Testis (tissue), 2 donors: ENCODE measurements at regions not wholly inside any gene's neighbourhood (a gene's known extent, or its start where the extent isn't known, plus 50 kb on each side); places are given as distances from the start of the nearest gene placed in this dataset.

Experiments used
- DNase-seq: peaks from one replicate; pipeline ENCODE4 v3.0.0-alpha.2; 2019
- H3K27ac ChIP-seq, 2 donors: fragments of 200-600 bp; sonication (generic); one replicate each; pipeline ENCODE4 v1.5.1; 2019
- H3K27me3 ChIP-seq: fragments of 200-600 bp; sonication (generic); one replicate; pipeline ENCODE4 v1.5.1; 2019
- H3K36me3 ChIP-seq: fragments of 200-600 bp; sonication (generic); one replicate; pipeline ENCODE4 v1.5.1; 2017; ENCODE audit warnings: low read depth; ENCODE audit errors: missing control alignments
- H3K4me1 ChIP-seq: fragments of 200-600 bp; sonication (generic); one replicate; pipeline ENCODE4 v1.5.1; 2019
- H3K4me3 ChIP-seq, 2 donors: fragments of 200-600 bp; sonication (generic); one replicate each; pipeline ENCODE4 v1.5.1; 2017 to 2019
- H3K9me3 ChIP-seq: fragments of 200-600 bp; sonication (generic); one replicate; pipeline ENCODE4 v1.5.1; 2017
- CTCF ChIP-seq, 3 experiments: fragments of 450-650 bp in 2 of 3; fragments of 200-600 bp in 1 of 3; sonication (generic) in 1 of 3; IDR thresholded peaks; one replicate each; pipeline ENCODE4 v1.5.1; 2016 to 2019; ENCODE audit warnings: antibody characterized with exemption in 3 of 3, mild to moderate bottlenecking in 2 of 3, moderate library complexity in 1 of 3
- POLR2A ChIP-seq: fragments of 450-650 bp; IDR thresholded peaks from one replicate; pipeline ENCODE4 v1.6.1; 2017; ENCODE audit warnings: antibody characterized with exemption, mild to moderate bottlenecking, moderate library complexity
- WGBS, 2 donors: methylation state at CpG; one replicate each; pipeline ENCODE4 v1.1.5; 2018; 5-methylcytosine and 5-hydroxymethylcytosine counted together
- intact Hi-C: fragments of 100-400 bp; cut with DNase I; formaldehyde crosslinking; loops from one replicate; pipeline ENCODE4 v1.15.1; 2023; ENCODE audit warnings: low total_unique reads

GRCh38 chr14:82776958-82777357 is 1243.3 kb upstream of the SEL1L start:
- Histone ChIP-seq H3K27me3 (no peaks in the 10 kb centered on the region), H3K9me3 (no peaks in the 10 kb centered on the region), H3K36me3 (no peaks in the 10 kb centered on the region), H3K27ac (no peak overlapping the region), H3K4me1 (no peaks in the 10 kb centered on the region), H3K4me3 (no peak overlapping the region)
- 90 to 100% methylated on average over 1 of the region's 1 CpG for WGBS, 2 donors
- intact Hi-C loops = no loop called here
- TF ChIP-seq POLR2A = no peak
- no peak for TF ChIP-seq CTCF (IDR thresholded peaks at IDR 0.05)
- DNase-seq = no peak

- H3K36me3 ChIP-seq = no peaks in the 10 kb centered on the region
- no peaks in the 10 kb centered on the region for H3K4me1 ChIP-seq
- DNase-seq = no peak
- TF ChIP-seq POLR2A (no peak), CTCF (IDR thresholded peaks at IDR 0.05) (no peak)
- H3K4me3 ChIP-seq = no peak overlapping the region
- H3K9me3 ChIP-seq = no peaks in the 10 kb centered on the region
- no peaks in the 10 kb centered on the region for H3K27me3 ChIP-seq
- intact Hi-C loops = no loop called here
- H3K27ac ChIP-seq = no peak overlapping the region
- 59 to 67% methylated on average over 1 of the region's 1 CpG for WGBS, 2 donors
Observed at GRCh38 chr14:82778008-82778590, 1244.4 kb upstream of the SEL1L start.

GRCh38 chr14:82778601-82779000 is 1244.9 kb upstream of the SEL1L start:
- DNase-seq = no peak
- no peak overlapping the region for H3K27ac ChIP-seq
- H3K36me3 ChIP-seq = no peaks in the 10 kb centered on the region
- no peaks in the 10 kb centered on the region for H3K9me3 ChIP-seq
- WGBS, 2 donors = 55 to 59% methylated on average over 3 of the region's 3 CpGs
- H3K4me1 ChIP-seq = no peaks in the 10 kb centered on the region
- intact Hi-C loops = no loop called here
- H3K4me3 ChIP-seq = no peak overlapping the region
- TF ChIP-seq POLR2A (no peak), CTCF (IDR thresholded peaks at IDR 0.05) (no peak)
- no peaks in the 10 kb centered on the region for H3K27me3 ChIP-seq

GRCh38 chr14:82779301-82779700 is 1245.6 kb upstream of the SEL1L start:
- no peak for DNase-seq
- Histone ChIP-seq H3K9me3 (no peaks in the 10 kb centered on the region), H3K4me3 (no peak overlapping the region), H3K27me3 (no peaks in the 10 kb centered on the region), H3K27ac (no peak overlapping the region), H3K36me3 (no peaks in the 10 kb centered on the region), H3K4me1 (no peaks in the 10 kb centered on the region)
- 82 to 83% methylated on average over 4 of the region's 4 CpGs for WGBS, 2 donors
- TF ChIP-seq POLR2A (no peak), CTCF (IDR thresholded peaks at IDR 0.05) (no peak)
- intact Hi-C loops = no loop called here

GRCh38 chr14:82785756-82786482 is 1252.3 kb upstream of the SEL1L start:
- TF ChIP-seq CTCF (IDR thresholded peaks at IDR 0.05) = no peak
- TF ChIP-seq POLR2A = no peak
- no peaks in the 10 kb centered on the region for H3K36me3 ChIP-seq
- H3K4me3 ChIP-seq = no peak overlapping the region
- no peak overlapping the region for H3K27ac ChIP-seq
- no peaks in the 10 kb centered on the region for H3K9me3 ChIP-seq
- no peak for DNase-seq
- H3K4me1 ChIP-seq = no peaks in the 10 kb centered on the region
- H3K27me3 ChIP-seq = no peaks in the 10 kb centered on the region
- intact Hi-C loops = no loop called here
- 36 to 49% methylated on average over 1 of the region's 1 CpG for WGBS, 2 donors
